ENCODE measurements at regions not wholly inside any gene's neighbourhood (a gene's known extent, or its start where the extent isn't known, plus 50 kb on each side); places are given as distances from the start of the nearest gene placed in this dataset.

DNA sequence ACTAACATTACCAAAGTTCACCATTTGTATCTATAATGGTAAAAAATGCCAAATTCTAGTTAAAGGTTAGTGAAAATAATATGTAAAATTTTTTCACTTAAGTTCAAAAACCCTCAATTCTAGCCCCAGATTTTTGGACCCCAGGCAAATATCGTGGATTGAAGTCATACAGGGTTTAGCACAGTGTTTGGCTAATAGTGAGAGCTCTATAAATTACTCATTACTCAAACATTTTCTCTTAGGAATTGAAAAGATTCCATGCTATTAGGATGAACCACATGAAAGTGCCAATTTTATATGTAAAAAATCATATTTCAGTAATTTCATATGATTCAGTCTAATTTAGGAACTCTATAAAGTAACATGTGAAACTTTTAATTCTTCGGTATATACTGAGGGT, 170.3 kb upstream of the PREP start:
- Histone ChIP-seq H4K20me1 (ENCODE audit: insufficient read depth, low read length) (no peaks in the 10 kb centered on the region), H3K27ac (ENCODE audit: low read length) (no peak overlapping the region), H3K27me3 (ENCODE audit: low read depth, low read length) (no peaks in the 10 kb centered on the region), H3K4me3 (ENCODE audit: low read length) (no peak overlapping the region), H3K9ac (ENCODE audit: low read length) (no peak overlapping the region), H3K4me1 (ENCODE audit: low read length) (no peaks in the 10 kb centered on the region), H3K9me3 (ENCODE audit: insufficient read depth, low read length) (no peaks in the 10 kb centered on the region), H2AFZ (ENCODE audit: low read depth, low read length) (no peak overlapping the region), H3K4me2 (ENCODE audit: low read length) (no peak overlapping the region), H3K79me2 (ENCODE audit: low read length) (no peaks in the 10 kb centered on the region), H3K36me3 (replicated peaks; ENCODE audit: low read depth, low read length) (no peaks in the 10 kb centered on the region)
- TF ChIP-seq, protein P1, sequence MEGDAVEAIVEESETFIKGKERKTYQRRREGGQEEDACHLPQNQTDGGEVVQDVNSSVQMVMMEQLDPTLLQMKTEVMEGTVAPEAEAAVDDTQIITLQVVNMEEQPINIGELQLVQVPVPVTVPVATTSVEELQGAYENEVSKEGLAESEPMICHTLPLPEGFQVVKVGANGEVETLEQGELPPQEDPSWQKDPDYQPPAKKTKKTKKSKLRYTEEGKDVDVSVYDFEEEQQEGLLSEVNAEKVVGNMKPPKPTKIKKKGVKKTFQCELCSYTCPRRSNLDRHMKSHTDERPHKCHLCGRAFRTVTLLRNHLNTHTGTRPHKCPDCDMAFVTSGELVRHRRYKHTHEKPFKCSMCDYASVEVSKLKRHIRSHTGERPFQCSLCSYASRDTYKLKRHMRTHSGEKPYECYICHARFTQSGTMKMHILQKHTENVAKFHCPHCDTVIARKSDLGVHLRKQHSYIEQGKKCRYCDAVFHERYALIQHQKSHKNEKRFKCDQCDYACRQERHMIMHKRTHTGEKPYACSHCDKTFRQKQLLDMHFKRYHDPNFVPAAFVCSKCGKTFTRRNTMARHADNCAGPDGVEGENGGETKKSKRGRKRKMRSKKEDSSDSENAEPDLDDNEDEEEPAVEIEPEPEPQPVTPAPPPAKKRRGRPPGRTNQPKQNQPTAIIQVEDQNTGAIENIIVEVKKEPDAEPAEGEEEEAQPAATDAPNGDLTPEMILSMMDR (IDR thresholded peaks at IDR 0.05; ENCODE audit: low read depth, low read length): no peak
- TF ChIP-seq EZH2phosphoT487 (IDR thresholded peaks at IDR 0.05; ENCODE audit: low read depth): no peak

DNA sequence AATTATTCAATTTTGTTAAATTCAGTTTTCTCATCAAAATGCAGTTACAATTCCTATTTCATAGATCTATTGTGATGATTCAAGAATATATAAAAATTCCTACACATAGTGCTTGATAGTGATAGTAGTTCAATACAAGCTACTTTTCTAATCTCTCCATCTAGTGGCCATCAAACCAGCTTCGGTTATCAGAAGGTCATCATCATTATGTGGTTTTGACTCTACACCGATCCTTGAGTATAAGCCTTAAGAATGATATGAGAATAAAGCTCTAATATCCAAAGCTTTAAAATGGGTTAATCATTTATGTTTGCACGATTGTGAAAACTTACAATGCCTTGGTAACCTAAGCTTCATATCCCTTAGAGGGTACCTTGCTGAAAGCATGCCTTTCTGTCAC, 167.5 kb upstream of the PREP start:
- Histone ChIP-seq H4K20me1 (ENCODE audit: insufficient read depth, low read length) (no peaks in the 10 kb centered on the region), H3K9ac (ENCODE audit: low read length) (no peak overlapping the region), H3K4me3 (ENCODE audit: low read length) (no peak overlapping the region), H3K79me2 (ENCODE audit: low read length) (no peaks in the 10 kb centered on the region), H3K9me3 (ENCODE audit: insufficient read depth, low read length) (no peaks in the 10 kb centered on the region), H3K27ac (ENCODE audit: low read length) (no peak overlapping the region), H3K4me1 (ENCODE audit: low read length) (peaks cover 6% of the 10 kb centered on the region), H3K36me3 (replicated peaks; ENCODE audit: low read depth, low read length) (no peaks in the 10 kb centered on the region), H3K4me2 (ENCODE audit: low read length) (no peak overlapping the region), H2AFZ (ENCODE audit: low read depth, low read length) (no peak overlapping the region), H3K27me3 (ENCODE audit: low read depth, low read length) (no peaks in the 10 kb centered on the region)
- TF ChIP-seq, protein P1 (IDR thresholded peaks at IDR 0.05; ENCODE audit: low read depth, low read length): no peak; the same call in 1 of the 2 replicates
- TF ChIP-seq EZH2phosphoT487 (IDR thresholded peaks at IDR 0.05; ENCODE audit: low read depth): no peak

DNA sequence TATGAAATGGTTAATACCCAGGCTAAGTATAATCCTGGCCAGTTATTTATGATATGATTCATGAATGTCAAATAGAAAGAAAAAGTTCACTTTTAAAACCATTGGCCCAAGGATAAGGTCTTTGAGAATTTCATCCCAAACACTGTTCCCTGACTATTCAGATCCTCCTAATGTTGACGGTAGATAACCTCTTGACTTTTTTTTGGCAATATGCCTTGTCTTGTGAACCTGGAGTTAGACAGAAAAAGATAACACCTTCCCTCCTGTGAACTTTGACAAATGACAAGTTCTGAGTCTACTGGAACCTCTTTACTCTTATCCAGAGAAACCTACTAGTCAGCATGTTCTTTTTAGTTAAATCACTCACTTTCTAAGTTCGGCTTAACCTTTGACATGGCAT, 166.8 kb upstream of the PREP start:
- no peak overlapping the region for H3K27ac ChIP-seq (ENCODE audit: low read length)
- no peaks in the 10 kb centered on the region for H3K79me2 ChIP-seq (ENCODE audit: low read length)
- H4K20me1 ChIP-seq (ENCODE audit: insufficient read depth, low read length): no peaks in the 10 kb centered on the region
- H3K27me3 ChIP-seq (ENCODE audit: low read depth, low read length): no peaks in the 10 kb centered on the region
- peaks cover 6% of the 10 kb centered on the region for H3K4me1 ChIP-seq (ENCODE audit: low read length)
- no peaks in the 10 kb centered on the region for H3K36me3 ChIP-seq (replicated peaks; ENCODE audit: low read depth, low read length)
- no peaks in the 10 kb centered on the region for H3K9me3 ChIP-seq (ENCODE audit: insufficient read depth, low read length)
- H3K4me3 ChIP-seq (ENCODE audit: low read length): no peak overlapping the region
- H2AFZ ChIP-seq (ENCODE audit: low read depth, low read length): no peak overlapping the region
- no peak overlapping the region for H3K4me2 ChIP-seq (ENCODE audit: low read length)
- H3K9ac ChIP-seq (ENCODE audit: low read length): no peak overlapping the region
- TF ChIP-seq EZH2phosphoT487 (IDR thresholded peaks at IDR 0.05; ENCODE audit: low read depth): no peak
- TF ChIP-seq, protein P1 (IDR thresholded peaks at IDR 0.05; ENCODE audit: low read depth, low read length): no peak

DNA sequence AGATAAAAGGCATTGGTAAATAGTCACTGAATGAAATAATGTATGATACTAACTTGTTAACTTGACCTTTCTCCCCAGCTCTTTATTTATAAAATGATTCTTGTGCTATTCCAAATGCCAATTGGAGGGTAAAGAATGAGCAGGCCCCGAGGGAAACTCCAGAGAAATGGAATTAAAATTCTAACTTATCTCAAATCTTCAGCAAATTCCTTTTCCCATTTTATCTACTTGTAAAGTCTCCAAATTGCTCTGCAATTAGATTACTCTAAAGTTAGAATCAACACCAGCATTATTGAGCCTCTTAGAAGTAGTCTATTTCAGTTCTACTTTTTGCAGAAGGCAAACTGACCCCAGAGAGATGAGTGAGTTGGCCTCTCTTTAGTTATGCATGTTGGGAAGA, 165.9 kb upstream of the PREP start:
- H3K4me3 ChIP-seq (ENCODE audit: low read length): no peak overlapping the region
- H3K79me2 ChIP-seq (ENCODE audit: low read length): no peaks in the 10 kb centered on the region
- H3K4me1 ChIP-seq (ENCODE audit: low read length): peaks cover 6% of the 10 kb centered on the region
- H3K9me3 ChIP-seq (ENCODE audit: insufficient read depth, low read length): no peaks in the 10 kb centered on the region
- H3K36me3 ChIP-seq (replicated peaks; ENCODE audit: low read depth, low read length): no peaks in the 10 kb centered on the region
- H3K9ac ChIP-seq (ENCODE audit: low read length): no peak overlapping the region
- no peak for TF ChIP-seq EZH2phosphoT487 (IDR thresholded peaks at IDR 0.05; ENCODE audit: low read depth)
- TF ChIP-seq, protein P1 (IDR thresholded peaks at IDR 0.05; ENCODE audit: low read depth, low read length): no peak
- H2AFZ ChIP-seq (ENCODE audit: low read depth, low read length): no peak overlapping the region
- no peak overlapping the region for H3K4me2 ChIP-seq (ENCODE audit: low read length)
- no peak overlapping the region for H3K27ac ChIP-seq (ENCODE audit: low read length)
- H4K20me1 ChIP-seq (ENCODE audit: insufficient read depth, low read length): no peaks in the 10 kb centered on the region
- no peaks in the 10 kb centered on the region for H3K27me3 ChIP-seq (ENCODE audit: low read depth, low read length)
